HL-60 (cell line): ENCODE measurements at regions not wholly inside any gene's neighbourhood (a gene's known extent, or its start where the extent isn't known, plus 50 kb on each side); places are given as distances from the start of the nearest gene placed in this dataset.

Experiments used
- GABPA ChIP-seq: IDR thresholded peaks from 2 replicates; pipeline ENCODE4 v1.6.1; 2012; ENCODE audit warnings: low read depth
- POLR2AphosphoS5 ChIP-seq: IDR thresholded peaks from 2 replicates; pipeline ENCODE4 v1.6.1; 2012; ENCODE audit warnings: low read depth
- SPI1 ChIP-seq: IDR thresholded peaks from 2 replicates; pipeline ENCODE4 v1.6.1; 2012; ENCODE audit warnings: low read depth, mild to moderate bottlenecking, borderline replicate concordance
- TF ChIP-seq, protein P1 (sequence below): IDR thresholded peaks from one replicate; pipeline ENCODE4 v1.5.1; 2011; ENCODE audit warnings: low read length, control low read depth, inconsistent platforms; ENCODE audit not compliant: insufficient read depth
- TF ChIP-seq, protein P2 (sequence below): IDR thresholded peaks from 2 replicates; pipeline ENCODE4 v1.6.1; 2012; ENCODE audit warnings: low read depth; ENCODE audit not compliant: insufficient replicate concordance

DNA sequence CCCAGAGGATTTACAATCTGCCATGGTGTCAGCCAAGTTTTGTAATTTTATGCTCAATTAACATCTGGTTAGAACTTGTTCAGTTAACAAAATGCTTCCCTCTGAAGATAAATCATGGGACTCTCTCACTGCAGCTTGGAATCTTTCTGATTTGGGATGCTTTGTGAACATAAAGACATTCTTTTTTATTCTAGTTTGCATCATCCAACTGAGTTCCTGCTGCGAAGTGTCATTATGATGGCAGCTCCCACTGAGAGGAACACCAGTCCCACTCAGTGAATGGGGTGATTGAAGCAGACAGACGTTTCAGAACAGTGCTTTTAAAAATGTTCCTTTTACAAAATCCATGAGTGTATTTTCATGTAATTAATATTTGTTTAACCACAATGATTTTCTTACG lies 863.8 kb downstream of the TLE4 start:
- TF ChIP-seq, protein P1, sequence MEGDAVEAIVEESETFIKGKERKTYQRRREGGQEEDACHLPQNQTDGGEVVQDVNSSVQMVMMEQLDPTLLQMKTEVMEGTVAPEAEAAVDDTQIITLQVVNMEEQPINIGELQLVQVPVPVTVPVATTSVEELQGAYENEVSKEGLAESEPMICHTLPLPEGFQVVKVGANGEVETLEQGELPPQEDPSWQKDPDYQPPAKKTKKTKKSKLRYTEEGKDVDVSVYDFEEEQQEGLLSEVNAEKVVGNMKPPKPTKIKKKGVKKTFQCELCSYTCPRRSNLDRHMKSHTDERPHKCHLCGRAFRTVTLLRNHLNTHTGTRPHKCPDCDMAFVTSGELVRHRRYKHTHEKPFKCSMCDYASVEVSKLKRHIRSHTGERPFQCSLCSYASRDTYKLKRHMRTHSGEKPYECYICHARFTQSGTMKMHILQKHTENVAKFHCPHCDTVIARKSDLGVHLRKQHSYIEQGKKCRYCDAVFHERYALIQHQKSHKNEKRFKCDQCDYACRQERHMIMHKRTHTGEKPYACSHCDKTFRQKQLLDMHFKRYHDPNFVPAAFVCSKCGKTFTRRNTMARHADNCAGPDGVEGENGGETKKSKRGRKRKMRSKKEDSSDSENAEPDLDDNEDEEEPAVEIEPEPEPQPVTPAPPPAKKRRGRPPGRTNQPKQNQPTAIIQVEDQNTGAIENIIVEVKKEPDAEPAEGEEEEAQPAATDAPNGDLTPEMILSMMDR: no peak
- TF ChIP-seq POLR2AphosphoS5 (no peak), GABPA (no peak), SPI1 (no peak)
- TF ChIP-seq, protein P2, sequence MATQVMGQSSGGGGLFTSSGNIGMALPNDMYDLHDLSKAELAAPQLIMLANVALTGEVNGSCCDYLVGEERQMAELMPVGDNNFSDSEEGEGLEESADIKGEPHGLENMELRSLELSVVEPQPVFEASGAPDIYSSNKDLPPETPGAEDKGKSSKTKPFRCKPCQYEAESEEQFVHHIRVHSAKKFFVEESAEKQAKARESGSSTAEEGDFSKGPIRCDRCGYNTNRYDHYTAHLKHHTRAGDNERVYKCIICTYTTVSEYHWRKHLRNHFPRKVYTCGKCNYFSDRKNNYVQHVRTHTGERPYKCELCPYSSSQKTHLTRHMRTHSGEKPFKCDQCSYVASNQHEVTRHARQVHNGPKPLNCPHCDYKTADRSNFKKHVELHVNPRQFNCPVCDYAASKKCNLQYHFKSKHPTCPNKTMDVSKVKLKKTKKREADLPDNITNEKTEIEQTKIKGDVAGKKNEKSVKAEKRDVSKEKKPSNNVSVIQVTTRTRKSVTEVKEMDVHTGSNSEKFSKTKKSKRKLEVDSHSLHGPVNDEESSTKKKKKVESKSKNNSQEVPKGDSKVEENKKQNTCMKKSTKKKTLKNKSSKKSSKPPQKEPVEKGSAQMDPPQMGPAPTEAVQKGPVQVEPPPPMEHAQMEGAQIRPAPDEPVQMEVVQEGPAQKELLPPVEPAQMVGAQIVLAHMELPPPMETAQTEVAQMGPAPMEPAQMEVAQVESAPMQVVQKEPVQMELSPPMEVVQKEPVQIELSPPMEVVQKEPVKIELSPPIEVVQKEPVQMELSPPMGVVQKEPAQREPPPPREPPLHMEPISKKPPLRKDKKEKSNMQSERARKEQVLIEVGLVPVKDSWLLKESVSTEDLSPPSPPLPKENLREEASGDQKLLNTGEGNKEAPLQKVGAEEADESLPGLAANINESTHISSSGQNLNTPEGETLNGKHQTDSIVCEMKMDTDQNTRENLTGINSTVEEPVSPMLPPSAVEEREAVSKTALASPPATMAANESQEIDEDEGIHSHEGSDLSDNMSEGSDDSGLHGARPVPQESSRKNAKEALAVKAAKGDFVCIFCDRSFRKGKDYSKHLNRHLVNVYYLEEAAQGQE: no peak
